ENCODE measurements at regions not wholly inside any gene's neighbourhood (a gene's known extent, or its start where the extent isn't known, plus 50 kb on each side); places are given as distances from the start of the nearest gene placed in this dataset.

DNA sequence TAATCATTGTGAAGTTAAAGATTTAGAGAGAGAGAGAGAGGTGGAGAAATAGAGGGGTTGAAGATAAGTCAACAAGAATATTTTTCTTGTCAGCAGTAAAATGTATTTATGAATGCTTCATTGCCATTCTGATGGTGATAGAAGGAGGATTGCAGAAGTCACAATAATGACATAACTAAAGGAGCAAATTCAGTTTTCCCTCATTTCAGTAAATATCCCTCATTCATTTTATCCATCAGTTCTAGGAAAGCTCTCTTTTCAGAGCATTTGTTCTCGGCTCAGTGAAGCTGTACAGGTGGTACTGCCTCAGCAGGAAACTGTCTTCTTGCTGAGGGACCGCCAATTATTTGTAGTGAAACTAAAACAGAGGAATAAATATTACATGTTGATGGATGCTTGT, 681.4 kb downstream of the CETN3 start:
- TF ChIP-seq CTCF (IDR thresholded peaks at IDR 0.05) (no peak), POLR2A (IDR thresholded peaks at IDR 0.05) (no peak)

All from stomach (tissue), 4 donors.